HG03280 (cell line): ENCODE measurements at regions not wholly inside any gene's neighbourhood (a gene's known extent, or its start where the extent isn't known, plus 50 kb on each side); places are given as distances from the start of the nearest gene placed in this dataset.

Source experiments
- ATAC-seq: cut with Tn5 transposase; IDR thresholded peaks from one replicate; pipeline ENCODE4 v1.9.1; 2021; ENCODE audit warnings: mild to moderate bottlenecking, moderate library complexity; ENCODE audit not compliant: unreplicated experiment

- no peak for ATAC-seq
These were observed 360.1 kb downstream of the LPIN1 start for GRCh38 chr2:12106440-12107080.

GRCh38 chr2:12107321-12107720, 360.9 kb downstream of the LPIN1 start:
- no peak for ATAC-seq

DNA sequence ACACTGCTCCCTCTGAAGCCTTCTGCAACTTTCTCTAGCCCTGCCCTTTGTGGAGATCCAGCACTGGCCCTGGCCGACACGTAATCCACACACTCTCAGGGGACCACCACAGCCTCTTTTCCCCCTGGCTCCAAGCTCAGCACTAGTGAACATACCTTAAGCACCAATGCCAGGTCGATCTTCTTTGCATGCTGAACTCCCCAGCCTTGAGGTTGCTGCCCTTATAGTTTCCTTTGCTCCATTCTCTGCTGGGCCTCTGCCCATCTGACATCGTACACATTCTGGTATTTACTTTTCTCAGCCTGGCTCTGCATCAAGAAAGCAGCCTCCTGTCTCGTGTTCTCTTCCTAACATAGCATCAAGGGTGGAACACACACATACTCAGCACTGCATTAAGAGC, 361.5 kb downstream of the LPIN1 start:
- ATAC-seq: no peak

- ATAC-seq: no peak
These were observed 363.1 kb downstream of the LPIN1 start for GRCh38 chr2:12109363-12110017.

- ATAC-seq: no peak
These were observed 363.6 kb downstream of the LPIN1 start for GRCh38 chr2:12110074-12110473.

- ATAC-seq: no peak
These were observed 364.0 kb downstream of the LPIN1 start for GRCh38 chr2:12110481-12110880.

DNA sequence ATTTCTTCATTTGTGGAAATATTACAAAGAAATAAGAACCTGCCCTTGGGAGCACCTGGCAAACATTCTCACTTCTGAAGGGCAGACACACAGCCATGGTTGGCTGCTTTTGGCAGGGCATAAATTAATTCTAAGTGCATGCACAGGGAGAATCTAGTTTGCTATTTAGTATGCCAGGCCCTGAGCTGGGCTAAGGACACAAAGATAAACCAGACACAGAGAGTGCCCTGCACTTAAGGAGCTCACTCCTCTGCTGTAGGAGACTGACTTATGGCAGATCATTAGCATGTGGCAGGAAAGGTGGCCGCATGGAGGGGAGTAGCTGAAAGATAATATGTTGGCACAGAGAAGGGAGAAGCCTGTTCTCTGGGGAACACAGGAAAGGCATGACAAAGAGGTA, 367.0 kb downstream of the LPIN1 start:
- no peak for ATAC-seq

GRCh38 chr2:12114816-12115215, 368.4 kb downstream of the LPIN1 start:
- no peak for ATAC-seq

- no peak for ATAC-seq
These were observed 369.9 kb downstream of the LPIN1 start for GRCh38 chr2:12116228-12116750.

GRCh38 chr2:12119841-12120240, 373.4 kb downstream of the LPIN1 start:
- no peak for ATAC-seq

DNA sequence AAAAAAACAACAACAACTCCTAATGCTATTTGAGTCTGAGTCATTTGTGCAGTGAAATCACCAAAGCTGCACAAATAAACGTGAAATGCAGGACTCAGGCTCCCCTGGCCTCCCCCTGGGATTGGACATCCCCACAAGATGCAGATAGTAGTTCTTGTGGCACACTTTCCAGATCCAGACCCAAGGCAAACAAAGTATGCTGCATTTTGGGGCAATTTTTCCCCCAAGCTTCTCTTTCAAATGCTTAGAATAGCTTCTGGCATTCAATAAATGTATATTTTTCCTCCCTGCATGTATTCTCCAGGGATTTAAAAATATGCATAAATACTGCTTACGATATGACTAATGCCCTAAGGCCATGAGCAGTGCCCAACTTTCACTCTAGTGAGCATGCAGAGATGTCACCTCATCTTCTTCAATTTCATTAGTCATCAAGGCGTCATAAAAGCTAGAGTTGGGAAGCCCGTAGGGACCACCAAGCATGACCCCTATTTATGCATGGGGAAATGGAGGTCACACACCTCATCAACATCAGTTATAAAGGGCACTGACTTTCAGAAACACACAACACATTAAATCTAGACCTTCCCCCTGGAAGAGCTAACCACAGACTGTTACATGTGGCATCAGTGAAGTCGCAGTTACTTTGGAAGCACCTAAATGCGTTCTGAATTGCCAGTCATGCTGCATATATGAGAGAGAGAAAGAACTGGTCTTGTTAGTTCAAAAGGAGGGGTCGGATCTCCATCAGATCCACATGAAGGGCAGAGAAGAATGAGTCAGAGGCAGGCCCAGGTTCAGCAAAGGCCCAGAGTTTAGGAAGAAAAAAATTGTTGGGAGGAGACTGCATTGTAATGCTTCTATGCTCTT, 374.1 kb downstream of the LPIN1 start:
- ATAC-seq: no peak

DNA sequence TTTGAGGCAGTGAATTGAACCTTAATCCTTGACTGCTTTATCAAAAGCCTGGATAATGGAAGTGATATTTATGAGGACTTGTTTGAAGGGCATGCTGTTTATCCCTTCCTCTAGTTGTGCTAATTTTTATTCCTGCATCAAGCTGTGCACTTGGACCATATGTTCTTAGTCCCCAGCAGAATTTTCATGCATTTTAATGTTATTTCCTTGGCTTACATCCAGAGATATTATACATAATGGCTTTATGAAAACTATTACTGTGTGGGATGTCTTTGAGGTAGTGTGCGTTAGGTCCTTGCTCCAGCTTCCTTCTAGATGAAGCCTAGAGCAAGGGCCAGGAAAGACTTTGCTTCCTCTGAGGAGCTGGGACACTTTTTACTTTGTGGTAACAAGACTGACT, 378.4 kb downstream of the LPIN1 start:
- no peak for ATAC-seq

GRCh38 chr2:12126318-12126717, 379.9 kb downstream of the LPIN1 start:
- ATAC-seq: no peak

DNA sequence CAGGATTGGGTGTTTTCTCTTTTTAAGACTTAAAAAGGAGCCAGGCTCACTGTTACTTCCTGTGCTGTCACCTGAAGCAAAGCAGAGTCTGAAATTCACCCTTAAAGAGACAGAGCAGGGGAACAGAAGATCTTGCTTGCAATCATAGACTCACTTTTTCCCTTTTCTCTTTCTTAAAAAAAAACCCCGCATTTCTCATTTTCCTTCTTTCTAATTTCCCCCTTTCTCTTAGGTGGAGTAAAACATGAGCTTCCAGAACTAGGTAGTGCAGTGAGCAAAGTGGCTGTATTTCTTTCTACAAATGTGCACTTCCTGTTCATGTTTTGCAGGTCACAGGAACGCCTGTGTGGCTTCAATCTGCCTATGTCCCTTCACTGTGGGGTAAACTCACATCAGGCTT, 381.2 kb downstream of the LPIN1 start:
- no peak for ATAC-seq

DNA sequence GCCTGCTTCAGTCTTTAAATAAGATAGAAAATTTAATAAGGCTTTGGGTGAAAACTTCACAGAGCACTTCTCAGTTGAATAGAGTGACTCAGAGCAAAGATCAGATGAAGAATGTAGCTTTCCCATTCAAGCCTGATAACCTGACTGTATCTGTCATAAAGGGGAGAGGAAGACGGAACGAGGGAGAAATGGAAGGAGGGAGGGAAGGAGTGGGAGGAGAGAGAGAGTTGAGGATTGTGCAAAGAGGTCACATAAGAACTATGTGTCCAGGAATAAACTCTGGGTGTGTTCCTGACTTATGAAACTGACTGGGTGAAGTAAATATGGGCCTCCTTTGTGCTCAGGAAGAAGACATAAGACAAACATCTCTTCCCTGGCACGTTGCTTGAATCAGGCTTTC, 385.5 kb downstream of the LPIN1 start:
- no peak for ATAC-seq

DNA sequence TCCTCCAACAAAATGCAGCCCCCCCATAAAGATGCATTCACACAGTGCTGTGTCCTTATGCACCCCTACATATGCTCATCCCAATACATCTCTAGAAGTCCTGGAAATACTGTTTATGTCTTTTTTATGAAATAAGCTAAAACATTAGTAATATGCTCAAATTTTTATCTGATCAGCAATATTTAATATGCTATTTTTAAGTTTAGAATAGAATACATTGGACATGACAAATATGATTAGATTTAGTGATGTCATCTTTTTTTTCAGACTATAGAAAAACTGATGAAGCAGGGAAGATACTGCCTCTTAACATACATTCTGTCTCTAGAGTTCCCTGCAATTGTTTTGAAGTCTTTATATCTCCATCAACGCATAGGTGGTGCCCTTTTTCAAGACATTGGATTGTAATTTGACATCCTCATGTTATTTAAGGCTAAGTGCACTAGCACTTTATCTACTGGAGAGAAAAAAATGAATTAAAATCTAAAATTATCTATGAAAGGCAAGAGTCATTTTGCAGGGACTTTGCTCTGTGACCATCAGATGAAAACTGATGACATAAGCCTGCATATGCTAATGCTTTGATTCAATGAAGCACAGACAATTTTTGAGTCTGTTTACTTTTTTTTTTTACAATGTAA, 395.3 kb downstream of the LPIN1 start:
- ATAC-seq: no peak

GRCh38 chr2:12151716-12152115, 405.3 kb downstream of the LPIN1 start:
- ATAC-seq: no peak

DNA sequence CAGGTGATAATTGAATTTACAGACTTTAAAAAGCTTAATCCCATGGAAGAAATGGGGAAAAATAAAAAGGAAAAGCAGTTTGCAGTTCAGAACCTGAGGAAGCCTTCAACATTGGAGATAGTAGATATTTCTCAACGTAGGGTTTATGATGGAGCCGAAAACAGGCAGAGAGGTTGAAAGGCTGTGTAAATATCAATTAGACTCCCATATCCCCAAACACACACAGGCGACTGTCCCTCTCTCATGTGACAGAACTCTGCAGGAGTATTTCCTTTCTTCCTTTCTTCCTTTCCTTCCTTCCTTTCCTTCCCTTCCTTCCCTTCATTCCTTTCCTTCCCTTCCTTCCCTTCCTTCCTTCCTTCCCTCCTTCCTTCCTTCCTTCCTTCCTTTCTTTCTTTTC, 406.5 kb downstream of the LPIN1 start:
- no peak for ATAC-seq

DNA sequence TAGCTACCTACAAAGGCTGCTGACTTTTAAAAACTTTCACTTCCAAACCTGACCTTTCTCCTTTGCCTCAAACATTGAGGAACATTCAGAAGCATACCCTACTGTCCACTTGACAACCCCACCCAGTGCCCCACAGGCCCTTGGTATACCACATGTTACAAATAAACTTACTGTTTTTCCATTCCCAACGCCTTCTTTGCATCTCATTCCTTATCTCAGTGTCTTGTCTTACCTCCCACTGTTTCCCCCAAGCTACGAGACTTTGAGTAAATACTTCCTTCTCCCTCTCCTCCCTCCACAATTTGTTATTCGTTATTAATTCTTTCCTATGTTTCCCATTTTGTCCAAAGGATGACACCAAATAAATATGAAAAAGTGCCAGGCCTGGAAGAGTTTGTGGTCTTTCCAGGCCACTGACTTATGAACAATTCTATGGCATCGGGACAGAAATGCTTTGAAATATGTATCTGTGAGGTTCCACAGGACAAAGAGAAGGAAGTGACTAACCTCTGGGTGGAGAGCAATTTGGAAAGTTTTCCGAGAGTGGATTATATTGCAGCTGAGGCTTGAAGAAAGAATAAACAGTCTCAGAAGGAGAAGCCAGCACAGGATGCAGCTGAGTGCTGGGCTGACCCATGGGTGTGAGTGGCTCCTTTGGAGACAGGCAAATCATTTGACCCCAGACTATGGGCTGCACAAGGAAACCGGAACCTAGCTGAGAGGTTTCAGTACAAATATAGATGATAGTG, 409.0 kb downstream of the LPIN1 start:
- ATAC-seq: no peak

DNA sequence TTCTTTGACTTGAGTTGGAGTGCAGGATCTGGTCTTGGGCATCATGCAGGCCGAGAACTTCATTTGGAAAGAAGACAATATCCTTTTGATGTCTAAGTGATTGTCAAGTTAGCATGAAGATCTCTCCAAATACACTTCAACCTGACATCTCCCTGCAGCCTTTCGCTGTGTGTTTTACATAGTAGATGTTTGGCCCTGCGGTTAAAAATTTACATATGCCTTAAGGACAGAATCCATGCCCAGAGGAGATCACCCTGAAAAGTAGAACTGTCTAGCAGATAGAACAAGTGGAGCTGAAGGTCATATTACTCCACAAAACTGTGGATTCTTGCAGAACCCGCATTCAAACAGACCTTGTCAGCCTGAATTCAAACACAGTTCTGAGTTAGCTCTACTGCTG, 409.9 kb downstream of the LPIN1 start:
- ATAC-seq: no peak

GRCh38 chr2:12161085-12161484, 414.7 kb downstream of the LPIN1 start:
- ATAC-seq: no peak
